HEK293T (cell line): ENCODE measurements at regions not wholly inside any gene's neighbourhood (a gene's known extent, or its start where the extent isn't known, plus 50 kb on each side); places are given as distances from the start of the nearest gene placed in this dataset.

ENCODE experiments used
- CTCF ChIA-PET: fragments of 350-600 bp; formaldehyde crosslinking; extraction: SDS; loops from one replicate; lab custom pipeline; 2021; ENCODE audit warnings: antibody characterized with exemption, inconsistent platforms; lab: Yijun Ruan, JAX
- POLR2A ChIA-PET: fragments of 350-600 bp; formaldehyde crosslinking; extraction: SDS; loops from one replicate; lab custom pipeline; 2020; ENCODE audit warnings: antibody characterized with exemption, inconsistent platforms; lab: Yijun Ruan, JAX
- DNase-seq: peaks from one replicate; pipeline ENCODE4 v3.0.0; 2012; ENCODE audit warnings: mixed read lengths; ENCODE audit errors: extremely low spot score
- ARNT ChIP-seq: fragments of 450-650 bp; IDR thresholded peaks from 2 replicates; pipeline ENCODE4 v1.6.1; 2017; ENCODE audit warnings: mild to moderate bottlenecking
- BHLHE40 ChIP-seq: fragments of 450-650 bp; IDR thresholded peaks from 2 replicates; pipeline ENCODE4 v1.6.1; 2016; ENCODE audit warnings: mild to moderate bottlenecking, moderate library complexity, borderline replicate concordance
- CTBP1 ChIP-seq: fragments of 450-650 bp; IDR thresholded peaks from 2 replicates; pipeline ENCODE4 v1.6.1; 2016; ENCODE audit warnings: borderline replicate concordance
- ELF4 ChIP-seq: fragments of 450-650 bp; IDR thresholded peaks from 2 replicates; pipeline ENCODE4 v1.6.1; 2017; ENCODE audit warnings: antibody characterized with exemption
- FOXA1 ChIP-seq: fragments of 450-650 bp; IDR thresholded peaks from 2 replicates; pipeline ENCODE4 v1.6.1; 2016; ENCODE audit warnings: mild to moderate bottlenecking
- FOXK2 ChIP-seq: fragments of 450-650 bp; IDR thresholded peaks from 2 replicates; pipeline ENCODE4 v1.6.1; 2016; ENCODE audit warnings: mild to moderate bottlenecking
- FOXM1 ChIP-seq: fragments of 450-650 bp; IDR thresholded peaks from 2 replicates; pipeline ENCODE4 v1.6.1; 2017; ENCODE audit warnings: mild to moderate bottlenecking, borderline replicate concordance
- HDGF ChIP-seq: fragments of 450-650 bp; IDR thresholded peaks from 2 replicates; pipeline ENCODE4 v1.6.1; 2017; ENCODE audit warnings: antibody characterized with exemption, borderline replicate concordance
- L3MBTL2 ChIP-seq: fragments of 450-650 bp; conservative IDR thresholded peaks from 2 replicates; pipeline ENCODE4 v1.6.1; 2016; ENCODE audit warnings: mild to moderate bottlenecking
- LEF1 ChIP-seq: fragments of 450-650 bp; IDR thresholded peaks from 2 replicates; pipeline ENCODE4 v1.6.1; 2017; ENCODE audit warnings: mild to moderate bottlenecking, borderline replicate concordance
- NFRKB ChIP-seq: fragments of 450-650 bp; IDR thresholded peaks from 2 replicates; pipeline ENCODE4 v1.6.1; 2016; ENCODE audit warnings: mild to moderate bottlenecking, moderate library complexity
- PKNOX1 ChIP-seq: fragments of 450-650 bp; IDR thresholded peaks from 2 replicates; pipeline ENCODE4 v1.6.1; 2016
- SP1 ChIP-seq: fragments of 450-650 bp; IDR thresholded peaks from 2 replicates; pipeline ENCODE4 v1.6.1; 2017
- SUZ12 ChIP-seq: fragments of 450-650 bp; IDR thresholded peaks from 2 replicates; pipeline ENCODE4 v1.6.1; 2016; ENCODE audit warnings: mild to moderate bottlenecking
- TARDBP ChIP-seq: fragments of 450-650 bp; IDR thresholded peaks from 2 replicates; pipeline ENCODE4 v1.6.1; 2016
- ZNF384 ChIP-seq: fragments of 450-650 bp; IDR thresholded peaks from 2 replicates; pipeline ENCODE4 v1.6.1; 2016

GRCh38 chr1:240004086-240004749 is 87.5 kb upstream of the FMN2 start:
- peak; percentile 75 for DNase-seq
- CTCF ChIA-PET = interaction anchor here (0.6 to 2.5 kb wide), 13 partner anchors 8 to 723 kb away, joined by 3 to 16 read pairs (median 4); no protein-coding TSS in a partner anchor
- no peak for TF ChIP-seq SUZ12
- TF ChIP-seq FOXM1 = no peak
- TF ChIP-seq ELF4 = no peak
- no peak for TF ChIP-seq FOXK2
- TF ChIP-seq HDGF = no peak
- TF ChIP-seq ARNT = no peak
- no peak for TF ChIP-seq PKNOX1
- TF ChIP-seq SP1 = no peak
- no peak for TF ChIP-seq BHLHE40
- no peak for TF ChIP-seq FOXA1
- TF ChIP-seq L3MBTL2 = no peak
- TF ChIP-seq ZNF384 = no peak
- TF ChIP-seq CTBP1 = no peak
- TF ChIP-seq TARDBP = no peak
- POLR2A ChIA-PET = no interaction called here

GRCh38 chr1:240005997-240006650 is 85.6 kb upstream of the FMN2 start:
- DNase-seq = no peak
- ChIA-PET POLR2A (interaction anchor here (0.7 kb wide), 1 partner anchor 194 kb away, joined by 3 read pairs; no protein-coding TSS in a partner anchor), CTCF (interaction anchor here (0.5 to 2.5 kb wide), 16 partner anchors 10 to 1509 kb away, joined by 3 to 16 read pairs (median 3); no protein-coding TSS in a partner anchor)
- no peak for TF ChIP-seq FOXM1
- TF ChIP-seq HDGF = no peak
- TF ChIP-seq LEF1 = no peak
- no peak for TF ChIP-seq SUZ12
- TF ChIP-seq FOXA1 = no peak
- TF ChIP-seq PKNOX1 = no peak
- no peak for TF ChIP-seq L3MBTL2
- no peak for TF ChIP-seq ARNT
- no peak for TF ChIP-seq NFRKB
- TF ChIP-seq ELF4 = no peak
- no peak for TF ChIP-seq BHLHE40
- TF ChIP-seq CTBP1 = no peak
- TF ChIP-seq SP1 = no peak
- no peak for TF ChIP-seq ZNF384
- TF ChIP-seq FOXK2 = no peak
- no peak for TF ChIP-seq TARDBP

- TF ChIP-seq PKNOX1 (no peak), ZNF384 (no peak), CTBP1 (no peak), BHLHE40 (no peak), FOXK2 (no peak), FOXA1 (no peak), L3MBTL2 (no peak), LEF1 (no peak), TARDBP (no peak), NFRKB (no peak), SUZ12 (no peak), FOXM1 (no peak), SP1 (no peak), HDGF (no peak), ELF4 (no peak), ARNT (no peak)
- ChIA-PET POLR2A (no interaction called here), CTCF (interaction anchor here (0.6 to 1.4 kb wide), 3 partner anchors 47 to 71 kb away, joined by 4 to 9 read pairs (median 4); no protein-coding TSS in a partner anchor)
- no peak for DNase-seq
These were observed 83.4 kb upstream of the FMN2 start for GRCh38 chr1:240008298-240008697.

- no peak for DNase-seq
- ChIA-PET POLR2A (no interaction called here), CTCF (interaction anchor here (1.1 kb wide), 1 partner anchor 10 kb away, joined by 6 read pairs; no protein-coding TSS in a partner anchor)
- no peak for TF ChIP-seq LEF1
- no peak for TF ChIP-seq TARDBP
- no peak for TF ChIP-seq L3MBTL2
- TF ChIP-seq BHLHE40 = no peak
- no peak for TF ChIP-seq SUZ12
- no peak for TF ChIP-seq FOXA1
- TF ChIP-seq ELF4 = no peak
- TF ChIP-seq SP1 = no peak
These were observed 77.6 kb upstream of the FMN2 start for GRCh38 chr1:240014051-240014450.

GRCh38 chr1:240018617-240019016 is 73.1 kb upstream of the FMN2 start:
- TF ChIP-seq ARNT (no peak), FOXM1 (no peak), LEF1 (no peak), TARDBP (no peak), CTBP1 (no peak), BHLHE40 (no peak), PKNOX1 (no peak), FOXK2 (no peak), NFRKB (no peak), SUZ12 (no peak), L3MBTL2 (no peak), SP1 (no peak), ELF4 (no peak), HDGF (no peak), FOXA1 (no peak), ZNF384 (no peak)
- CTCF ChIA-PET = no interaction called here
- POLR2A ChIA-PET = no interaction called here
- no peak for DNase-seq
